ENCODE measurements at regions not wholly inside any gene's neighbourhood (a gene's known extent, or its start where the extent isn't known, plus 50 kb on each side); places are given as distances from the start of the nearest gene placed in this dataset.

- no peaks in the 10 kb centered on the region for H3K27me3 ChIP-seq (ENCODE audit: insufficient read depth)
- H3K4me2 ChIP-seq: no peak overlapping the region
- Mint-ChIP-seq H3K27me3 (ENCODE audit: insufficient read depth, low read depth, poor library complexity) (peaks cover 2% of the 10 kb centered on the region), H3K27ac (no peak overlapping the region), H3K36me3 (ENCODE audit: low read depth) (no peaks in the 10 kb centered on the region), H3K4me1 (peaks cover 21% of the 10 kb centered on the region), H3K9me3 (no peaks in the 10 kb centered on the region), H3K4me3 (no peak overlapping the region)
- no peaks in the 10 kb centered on the region for H3K36me3 ChIP-seq (ENCODE audit: insufficient read depth)
- ATAC-seq: no peak
- H3K4me1 ChIP-seq (ENCODE audit: insufficient read depth): peaks cover 10% of the 10 kb centered on the region
- H3K9me2 ChIP-seq (ENCODE audit: insufficient read depth): no peaks in the 10 kb centered on the region
- no peak for DNase-seq (ENCODE audit: low spot score)
- no peaks in the 10 kb centered on the region for H4K20me1 ChIP-seq (replicated peaks; ENCODE audit: insufficient read depth)
- H3K4me3 ChIP-seq: no peak overlapping the region
- no peak for TF ChIP-seq REST (IDR thresholded peaks at IDR 0.05; ENCODE audit: unreplicated experiment)
- no peak for TF ChIP-seq STAT1 (IDR thresholded peaks at IDR 0.05; ENCODE audit: unreplicated experiment)
- no peak for TF ChIP-seq EZH2 (IDR thresholded peaks at IDR 0.05; ENCODE audit: low read depth, unreplicated experiment)
- TF ChIP-seq JUNB (IDR thresholded peaks at IDR 0.05; ENCODE audit: unreplicated experiment): no peak
- no peak for TF ChIP-seq NANOG (IDR thresholded peaks at IDR 0.05; ENCODE audit: borderline replicate concordance)
- no peak for TF ChIP-seq EZH2phosphoT487 (IDR thresholded peaks at IDR 0.05; ENCODE audit: unreplicated experiment)
- no peak for TF ChIP-seq CREB1 (CRISPR knock-in tag; IDR thresholded peaks at IDR 0.05; ENCODE audit: low read depth)
- TF ChIP-seq POLR2AphosphoS5 (IDR thresholded peaks at IDR 0.05; ENCODE audit: low read depth): no peak
- no peak for TF ChIP-seq ZNF462 (CRISPR knock-in tag; IDR thresholded peaks at IDR 0.05)
- no peak for TF ChIP-seq ZNF114 (CRISPR knock-in tag; IDR thresholded peaks at IDR 0.05)
- TF ChIP-seq ETS1 (IDR thresholded peaks at IDR 0.05): no peak
- TF ChIP-seq ZNF331 (CRISPR knock-in tag; IDR thresholded peaks at IDR 0.05; ENCODE audit: low read depth): no peak
- TF ChIP-seq CTCF (conservative IDR thresholded peaks at IDR 0.05; ENCODE audit: low read depth in 2 of 2): no peak
- H3F3A ChIP-seq (replicated peaks; ENCODE audit: low read depth): no peaks in the 10 kb centered on the region
- no peak overlapping the region for H2AFZ ChIP-seq
- no peaks in the 10 kb centered on the region for H3K79me2 ChIP-seq (replicated peaks; ENCODE audit: insufficient read depth)
- no peak overlapping the region for H3K27ac ChIP-seq (ENCODE audit: low read depth)
Measured at GRCh38 chr2:182639971-182640370, 76.1 kb upstream of the DNAJC10 start.
